Caco-2 (cell line): ENCODE measurements at regions not wholly inside any gene's neighbourhood (a gene's known extent, or its start where the extent isn't known, plus 50 kb on each side); places are given as distances from the start of the nearest gene placed in this dataset.

Source experiments
- BruUV-seq: library from RNA; stranded (reverse); fragments of 400-500 nt; replicated peaks from 2 replicates; lab custom pipeline; 2021; lab: Mats Ljungman, UMichigan
- CTCF ChIA-PET: fragments of 300-600 bp; sonication (Branson Sonifier 250); formaldehyde crosslinking; loops from one replicate; lab custom pipeline; 2022; ENCODE audit warnings: antibody characterized with exemption; lab: Charles Lee
- POLR2A ChIA-PET: fragments of 300-600 bp; sonication (Branson Sonifier 250); formaldehyde crosslinking; loops from one replicate; lab custom pipeline; 2022; ENCODE audit warnings: antibody characterized with exemption; lab: Charles Lee
- DNase-seq, 2 experiments: peaks; one replicate each; pipeline versions ENCODE4 v3.0.0 to v3.0.0-alpha.2; 2020 to 2022
- H3K27me3 ChIP-seq: replicated peaks from 2 replicates; pipeline ENCODE4 v1.6.0; 2011; ENCODE audit warnings: low read length; ENCODE audit not compliant: control insufficient read depth, insufficient read depth
- H3K36me3 ChIP-seq: 2 replicates; pipeline ENCODE4 v1.5.1; 2011; ENCODE audit warnings: low read length; ENCODE audit not compliant: control insufficient read depth, insufficient read depth
- H3K4me1 ChIP-seq: fragments of 250-450 bp; sonication (Bioruptor Pico); 2 replicates; pipeline ENCODE4 v1.5.1; 2020; ENCODE audit warnings: mild to moderate bottlenecking
- H3K4me3 ChIP-seq: 2 replicates; pipeline ENCODE4 v1.5.1; 2011; ENCODE audit warnings: low read depth, mild to moderate bottlenecking, control low read depth, low read length
- H3K9me3 ChIP-seq: fragments of 250-450 bp; sonication (Bioruptor Pico); 2 replicates; pipeline ENCODE4 v1.5.1; 2020; ENCODE audit warnings: mild to moderate bottlenecking, moderate library complexity
- H3K27ac Mint-ChIP-seq: one replicate; pipeline ENCODE4 v1.8.0; 2022; ENCODE audit warnings: mixed read lengths; ENCODE audit not compliant: unreplicated experiment
- H3K27me3 Mint-ChIP-seq: one replicate; pipeline ENCODE4 v1.8.0; 2022; ENCODE audit warnings: mixed read lengths; ENCODE audit not compliant: insufficient read depth, unreplicated experiment
- H3K36me3 Mint-ChIP-seq: one replicate; pipeline ENCODE4 v1.8.0; 2022; ENCODE audit warnings: mild to moderate bottlenecking, mixed read lengths; ENCODE audit not compliant: insufficient read depth, unreplicated experiment
- H3K4me1 Mint-ChIP-seq: one replicate; pipeline ENCODE4 v1.8.0; 2022; ENCODE audit warnings: low read depth, mixed read lengths; ENCODE audit not compliant: unreplicated experiment
- H3K4me3 Mint-ChIP-seq: one replicate; pipeline ENCODE4 v1.8.0; 2022; ENCODE audit warnings: mild to moderate bottlenecking, moderate library complexity, mixed read lengths; ENCODE audit not compliant: unreplicated experiment
- H3K9me3 Mint-ChIP-seq: one replicate; pipeline ENCODE4 v1.8.0; 2022; ENCODE audit warnings: mixed read lengths; ENCODE audit not compliant: unreplicated experiment
- CTCF ChIP-seq, 2 experiments: fragments of 200-600 bp in 1 of 2; IDR thresholded peaks; 1 replicate in 1 of 2; 2 replicates in 1 of 2; pipeline versions ENCODE4 v1.5.1 to v1.8.0; 2011 to 2022; ENCODE audit warnings: antibody characterized with exemption in 1 of 2, control low read depth in 1 of 2, inconsistent platforms in 1 of 2, low read depth in 1 of 2, low read length in 1 of 2, mild to moderate bottlenecking in 1 of 2, moderate library complexity in 1 of 2; ENCODE audit not compliant: insufficient read depth in 1 of 2, severe bottlenecking in 1 of 2, unreplicated experiment in 1 of 2
- intact Hi-C: fragments of 100-400 bp; cut with micrococcal nuclease; formaldehyde crosslinking; loops from one replicate; pipeline ENCODE4 v1.10.0; 2022; ENCODE audit not compliant: unreplicated experiment

GRCh38 chr7:33687625-33688024, 217.7 kb upstream of the BMPER start:
- Mint-ChIP-seq H3K36me3 (no peaks in the 10 kb centered on the region), H3K4me3 (no peak overlapping the region), H3K4me1 (no peaks in the 10 kb centered on the region), H3K27ac (no peak overlapping the region), H3K27me3 (no peaks in the 10 kb centered on the region), H3K9me3 (peaks cover 14% of the 10 kb centered on the region)
- intact Hi-C loops = no loop called here
- Histone ChIP-seq H3K9me3 (no peaks in the 10 kb centered on the region; the same call in 1 of the 2 replicates), H3K36me3 (no peaks in the 10 kb centered on the region), H3K4me3 (no peak overlapping the region), H3K27me3 (no peaks in the 10 kb centered on the region), H3K4me1 (no peaks in the 10 kb centered on the region)
- POLR2A ChIA-PET = no interaction called here
- no peak for DNase-seq
- TF ChIP-seq CTCF (IDR thresholded peaks at IDR 0.05; ENCODE audit: insufficient read depth in 1 of 2, low read depth in 1 of 2, low read length in 1 of 2, severe bottlenecking in 1 of 2, unreplicated experiment in 1 of 2) = no peak
- no TSS peak for BruUV-seq
- CTCF ChIA-PET = no interaction called here

GRCh38 chr7:33691180-33691579, 214.2 kb upstream of the BMPER start:
- no peaks in the 10 kb centered on the region for H3K27me3 Mint-ChIP-seq
- intact Hi-C loops = no loop called here
- ChIA-PET CTCF (no interaction called here), POLR2A (no interaction called here)
- Histone ChIP-seq H3K9me3 (no peaks in the 10 kb centered on the region; the same call in 1 of the 2 replicates), H3K4me3 (no peak overlapping the region), H3K27me3 (no peaks in the 10 kb centered on the region), H3K4me1 (no peaks in the 10 kb centered on the region), H3K36me3 (no peaks in the 10 kb centered on the region)
- no peak overlapping the region for H3K4me3 Mint-ChIP-seq
- TF ChIP-seq CTCF (IDR thresholded peaks at IDR 0.05; ENCODE audit: insufficient read depth in 1 of 2, low read depth in 1 of 2, low read length in 1 of 2, severe bottlenecking in 1 of 2, unreplicated experiment in 1 of 2) = no peak
- no peak overlapping the region for H3K27ac Mint-ChIP-seq
- no peak for DNase-seq
- BruUV-seq = no TSS peak
- peaks cover 14% of the 10 kb centered on the region for H3K9me3 Mint-ChIP-seq
- no peaks in the 10 kb centered on the region for H3K4me1 Mint-ChIP-seq
- H3K36me3 Mint-ChIP-seq = peaks cover 4% of the 10 kb centered on the region

- Histone ChIP-seq H3K4me3 (no peak overlapping the region), H3K27me3 (no peaks in the 10 kb centered on the region), H3K36me3 (no peaks in the 10 kb centered on the region), H3K9me3 (no peaks in the 10 kb centered on the region; the same call in 1 of the 2 replicates), H3K4me1 (peaks cover 4% of the 10 kb centered on the region; the same call in 1 of the 2 replicates)
- BruUV-seq = no TSS peak
- no peak overlapping the region for H3K27ac Mint-ChIP-seq
- H3K4me1 Mint-ChIP-seq = peaks cover under 1% of the 10 kb centered on the region
- TF ChIP-seq CTCF (IDR thresholded peaks at IDR 0.05; ENCODE audit: insufficient read depth in 1 of 2, low read depth in 1 of 2, low read length in 1 of 2, severe bottlenecking in 1 of 2, unreplicated experiment in 1 of 2) = no peak
- no peaks in the 10 kb centered on the region for H3K27me3 Mint-ChIP-seq
- ChIA-PET CTCF (interaction anchor here (0.5 kb wide), 1 partner anchor 21 kb away, joined by 3 read pairs; no protein-coding TSS in a partner anchor), POLR2A (no interaction called here)
- intact Hi-C loops = no loop called here
- DNase-seq = no peak
- peaks cover 14% of the 10 kb centered on the region for H3K9me3 Mint-ChIP-seq
- H3K4me3 Mint-ChIP-seq = no peak overlapping the region
- H3K36me3 Mint-ChIP-seq = peaks cover 5% of the 10 kb centered on the region
These were observed 212.4 kb upstream of the BMPER start for GRCh38 chr7:33692956-33693355.
